Tongue (tissue), 1 donor: ENCODE measurements at regions not wholly inside any gene's neighbourhood (a gene's known extent, or its start where the extent isn't known, plus 50 kb on each side); places are given as distances from the start of the nearest gene placed in this dataset.
"Not testable (repeated sequence)": the region's sequence is repeated elsewhere in the genome, so short reads cannot be mapped to it uniquely, and the experiment has no call there.

Experiments
- DNase-seq: peaks from one replicate; pipeline ENCODE4 v3.0.0-alpha.2; 2015

- not testable (repeated sequence) for DNase-seq
Observed at GRCh38 chr3:144023543-144023942, 51.9 kb downstream of the DIPK2A start.

GRCh38 chr3:144028798-144029411 is 57.3 kb downstream of the DIPK2A start:
- DNase-seq: no peak

- no peak for DNase-seq
Observed at GRCh38 chr3:144029769-144030168, 58.1 kb downstream of the DIPK2A start.

GRCh38 chr3:144031938-144032337 is 60.3 kb downstream of the DIPK2A start:
- peak; percentile 80 for DNase-seq

GRCh38 chr3:144032531-144033239 is 61.1 kb downstream of the DIPK2A start:
- DNase-seq: no peak

GRCh38 chr3:144033240-144033589 is 61.6 kb downstream of the DIPK2A start:
- no peak for DNase-seq

- no peak for DNase-seq
Observed at GRCh38 chr3:144033863-144034262, 62.2 kb downstream of the DIPK2A start.

GRCh38 chr3:144034715-144035290 is 63.2 kb downstream of the DIPK2A start:
- no peak for DNase-seq

GRCh38 chr3:144036498-144036897 is 64.9 kb downstream of the DIPK2A start:
- DNase-seq: no peak

GRCh38 chr3:144039661-144040060 is 68.0 kb downstream of the DIPK2A start:
- no peak for DNase-seq

GRCh38 chr3:144041960-144042556 is 70.4 kb downstream of the DIPK2A start:
- DNase-seq: no peak

- no peak for DNase-seq
Observed at GRCh38 chr3:144045766-144046165, 74.1 kb downstream of the DIPK2A start.

- DNase-seq: no peak
Observed at GRCh38 chr3:144049374-144049773, 77.8 kb downstream of the DIPK2A start.

GRCh38 chr3:144051211-144051610 is 79.6 kb downstream of the DIPK2A start:
- peak; percentile 21 for DNase-seq

- no peak for DNase-seq
Observed at GRCh38 chr3:144052275-144052674, 80.7 kb downstream of the DIPK2A start.

GRCh38 chr3:144053121-144053520 is 81.5 kb downstream of the DIPK2A start:
- no peak for DNase-seq

GRCh38 chr3:144054766-144055165 is 83.1 kb downstream of the DIPK2A start:
- no peak for DNase-seq

- DNase-seq: no peak
Observed at GRCh38 chr3:144055604-144056003, 84.0 kb downstream of the DIPK2A start.

- no peak for DNase-seq
Observed at GRCh38 chr3:144058713-144059112, 87.1 kb downstream of the DIPK2A start.

- no peak for DNase-seq
Observed at GRCh38 chr3:144059481-144059880, 87.9 kb downstream of the DIPK2A start.

- DNase-seq: no peak
Observed at GRCh38 chr3:144060881-144061280, 89.3 kb downstream of the DIPK2A start.

GRCh38 chr3:144063306-144063705 is 91.7 kb downstream of the DIPK2A start:
- no peak for DNase-seq

- DNase-seq: no peak
Observed at GRCh38 chr3:144067059-144067458, 95.4 kb downstream of the DIPK2A start.

GRCh38 chr3:144073698-144074097 is 102.1 kb downstream of the DIPK2A start:
- DNase-seq: no peak
